ENCODE measurements at regions not wholly inside any gene's neighbourhood (a gene's known extent, or its start where the extent isn't known, plus 50 kb on each side); places are given as distances from the start of the nearest gene placed in this dataset.

DNA sequence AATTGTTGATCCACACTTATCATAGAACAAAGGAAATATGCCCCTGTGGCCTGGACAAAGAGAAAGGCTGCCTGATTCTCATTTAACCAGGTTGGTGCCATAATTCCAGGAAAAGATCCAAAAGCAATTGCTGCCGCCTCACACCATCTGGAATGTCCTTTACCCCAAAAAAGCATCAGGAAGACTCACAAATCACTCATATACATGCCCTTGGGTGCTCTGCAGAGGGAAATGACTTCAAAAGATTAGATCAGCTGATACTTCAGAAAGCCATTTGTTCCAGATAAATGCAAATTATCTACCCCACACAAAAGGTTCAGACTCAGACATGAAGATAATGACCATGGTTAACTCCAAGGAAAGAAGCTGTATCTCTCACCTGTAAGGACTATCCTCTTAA, 285.8 kb downstream of the C1D start:
- TF ChIP-seq, protein P1, sequence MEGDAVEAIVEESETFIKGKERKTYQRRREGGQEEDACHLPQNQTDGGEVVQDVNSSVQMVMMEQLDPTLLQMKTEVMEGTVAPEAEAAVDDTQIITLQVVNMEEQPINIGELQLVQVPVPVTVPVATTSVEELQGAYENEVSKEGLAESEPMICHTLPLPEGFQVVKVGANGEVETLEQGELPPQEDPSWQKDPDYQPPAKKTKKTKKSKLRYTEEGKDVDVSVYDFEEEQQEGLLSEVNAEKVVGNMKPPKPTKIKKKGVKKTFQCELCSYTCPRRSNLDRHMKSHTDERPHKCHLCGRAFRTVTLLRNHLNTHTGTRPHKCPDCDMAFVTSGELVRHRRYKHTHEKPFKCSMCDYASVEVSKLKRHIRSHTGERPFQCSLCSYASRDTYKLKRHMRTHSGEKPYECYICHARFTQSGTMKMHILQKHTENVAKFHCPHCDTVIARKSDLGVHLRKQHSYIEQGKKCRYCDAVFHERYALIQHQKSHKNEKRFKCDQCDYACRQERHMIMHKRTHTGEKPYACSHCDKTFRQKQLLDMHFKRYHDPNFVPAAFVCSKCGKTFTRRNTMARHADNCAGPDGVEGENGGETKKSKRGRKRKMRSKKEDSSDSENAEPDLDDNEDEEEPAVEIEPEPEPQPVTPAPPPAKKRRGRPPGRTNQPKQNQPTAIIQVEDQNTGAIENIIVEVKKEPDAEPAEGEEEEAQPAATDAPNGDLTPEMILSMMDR (IDR thresholded peaks at IDR 0.05) = no peak
- TF ChIP-seq, protein P2, sequence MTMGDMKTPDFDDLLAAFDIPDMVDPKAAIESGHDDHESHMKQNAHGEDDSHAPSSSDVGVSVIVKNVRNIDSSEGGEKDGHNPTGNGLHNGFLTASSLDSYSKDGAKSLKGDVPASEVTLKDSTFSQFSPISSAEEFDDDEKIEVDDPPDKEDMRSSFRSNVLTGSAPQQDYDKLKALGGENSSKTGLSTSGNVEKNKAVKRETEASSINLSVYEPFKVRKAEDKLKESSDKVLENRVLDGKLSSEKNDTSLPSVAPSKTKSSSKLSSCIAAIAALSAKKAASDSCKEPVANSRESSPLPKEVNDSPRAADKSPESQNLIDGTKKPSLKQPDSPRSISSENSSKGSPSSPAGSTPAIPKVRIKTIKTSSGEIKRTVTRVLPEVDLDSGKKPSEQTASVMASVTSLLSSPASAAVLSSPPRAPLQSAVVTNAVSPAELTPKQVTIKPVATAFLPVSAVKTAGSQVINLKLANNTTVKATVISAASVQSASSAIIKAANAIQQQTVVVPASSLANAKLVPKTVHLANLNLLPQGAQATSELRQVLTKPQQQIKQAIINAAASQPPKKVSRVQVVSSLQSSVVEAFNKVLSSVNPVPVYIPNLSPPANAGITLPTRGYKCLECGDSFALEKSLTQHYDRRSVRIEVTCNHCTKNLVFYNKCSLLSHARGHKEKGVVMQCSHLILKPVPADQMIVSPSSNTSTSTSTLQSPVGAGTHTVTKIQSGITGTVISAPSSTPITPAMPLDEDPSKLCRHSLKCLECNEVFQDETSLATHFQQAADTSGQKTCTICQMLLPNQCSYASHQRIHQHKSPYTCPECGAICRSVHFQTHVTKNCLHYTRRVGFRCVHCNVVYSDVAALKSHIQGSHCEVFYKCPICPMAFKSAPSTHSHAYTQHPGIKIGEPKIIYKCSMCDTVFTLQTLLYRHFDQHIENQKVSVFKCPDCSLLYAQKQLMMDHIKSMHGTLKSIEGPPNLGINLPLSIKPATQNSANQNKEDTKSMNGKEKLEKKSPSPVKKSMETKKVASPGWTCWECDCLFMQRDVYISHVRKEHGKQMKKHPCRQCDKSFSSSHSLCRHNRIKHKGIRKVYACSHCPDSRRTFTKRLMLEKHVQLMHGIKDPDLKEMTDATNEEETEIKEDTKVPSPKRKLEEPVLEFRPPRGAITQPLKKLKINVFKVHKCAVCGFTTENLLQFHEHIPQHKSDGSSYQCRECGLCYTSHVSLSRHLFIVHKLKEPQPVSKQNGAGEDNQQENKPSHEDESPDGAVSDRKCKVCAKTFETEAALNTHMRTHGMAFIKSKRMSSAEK (CRISPR knock-in tag; IDR thresholded peaks at IDR 0.05; ENCODE audit: borderline replicate concordance) = no peak
- TF ChIP-seq GABPB1 (CRISPR knock-in tag; IDR thresholded peaks at IDR 0.05) (no peak), CREB1 (CRISPR knock-in tag; IDR thresholded peaks at IDR 0.05) (no peak), CREM (CRISPR knock-in tag; IDR thresholded peaks at IDR 0.05) (no peak), NFYB (CRISPR knock-in tag; conservative IDR thresholded peaks at IDR 0.05; ENCODE audit: low read depth) (no peak), GTF2I (CRISPR knock-in tag; conservative IDR thresholded peaks at IDR 0.05) (no peak), FOXK1 (CRISPR knock-in tag; IDR thresholded peaks at IDR 0.05) (no peak), IRF2 (CRISPR knock-in tag; IDR thresholded peaks at IDR 0.05; ENCODE audit: borderline replicate concordance, low read depth) (no peak), FOXJ3 (CRISPR knock-in tag; IDR thresholded peaks at IDR 0.05; ENCODE audit: borderline replicate concordance) (no peak), ZNF232 (CRISPR knock-in tag; IDR thresholded peaks at IDR 0.05) (no peak), ZBTB21 (CRISPR knock-in tag; IDR thresholded peaks at IDR 0.05; ENCODE audit: borderline replicate concordance) (no peak), ESRRA (CRISPR knock-in tag; IDR thresholded peaks at IDR 0.05; ENCODE audit: borderline replicate concordance) (no peak), ZNF138 (CRISPR knock-in tag; conservative IDR thresholded peaks at IDR 0.05) (no peak), TCF7 (CRISPR knock-in tag; IDR thresholded peaks at IDR 0.05; ENCODE audit: low read depth) (no peak), ZNF423 (CRISPR knock-in tag; IDR thresholded peaks at IDR 0.05) (no peak), TP53 (CRISPR knock-in tag; IDR thresholded peaks at IDR 0.05) (no peak)
- TF ChIP-seq, protein P3, sequence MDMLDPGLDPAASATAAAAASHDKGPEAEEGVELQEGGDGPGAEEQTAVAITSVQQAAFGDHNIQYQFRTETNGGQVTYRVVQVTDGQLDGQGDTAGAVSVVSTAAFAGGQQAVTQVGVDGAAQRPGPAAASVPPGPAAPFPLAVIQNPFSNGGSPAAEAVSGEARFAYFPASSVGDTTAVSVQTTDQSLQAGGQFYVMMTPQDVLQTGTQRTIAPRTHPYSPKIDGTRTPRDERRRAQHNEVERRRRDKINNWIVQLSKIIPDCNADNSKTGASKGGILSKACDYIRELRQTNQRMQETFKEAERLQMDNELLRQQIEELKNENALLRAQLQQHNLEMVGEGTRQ (CRISPR knock-in tag; IDR thresholded peaks at IDR 0.05) = no peak
- TF ChIP-seq, protein P4, sequence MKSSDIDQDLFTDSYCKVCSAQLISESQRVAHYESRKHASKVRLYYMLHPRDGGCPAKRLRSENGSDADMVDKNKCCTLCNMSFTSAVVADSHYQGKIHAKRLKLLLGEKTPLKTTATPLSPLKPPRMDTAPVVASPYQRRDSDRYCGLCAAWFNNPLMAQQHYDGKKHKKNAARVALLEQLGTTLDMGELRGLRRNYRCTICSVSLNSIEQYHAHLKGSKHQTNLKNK (CRISPR knock-in tag; IDR thresholded peaks at IDR 0.05) = no peak
- Mint-ChIP-seq H3K9me3 (no peaks in the 10 kb centered on the region), H3K4me1 (0 out of 2 replicates have a peak, but pooled peaks cover 2% of the 10 kb centered on the region), H3K36me3 (no peaks in the 10 kb centered on the region), H3K4me3 (no peak overlapping the region), H3K27me3 (ENCODE audit: low read depth) (no peaks in the 10 kb centered on the region), H3K27ac (no peak overlapping the region)
- ChIA-PET CTCF (interaction anchor here (1.2 kb wide), 1 partner anchor 44 kb away, joined by 3 read pairs; no protein-coding TSS in a partner anchor), POLR2A (no interaction called here)
- DNase-seq (ENCODE audit: low spot score) (no peak), ATAC-seq (no peak)

DNA sequence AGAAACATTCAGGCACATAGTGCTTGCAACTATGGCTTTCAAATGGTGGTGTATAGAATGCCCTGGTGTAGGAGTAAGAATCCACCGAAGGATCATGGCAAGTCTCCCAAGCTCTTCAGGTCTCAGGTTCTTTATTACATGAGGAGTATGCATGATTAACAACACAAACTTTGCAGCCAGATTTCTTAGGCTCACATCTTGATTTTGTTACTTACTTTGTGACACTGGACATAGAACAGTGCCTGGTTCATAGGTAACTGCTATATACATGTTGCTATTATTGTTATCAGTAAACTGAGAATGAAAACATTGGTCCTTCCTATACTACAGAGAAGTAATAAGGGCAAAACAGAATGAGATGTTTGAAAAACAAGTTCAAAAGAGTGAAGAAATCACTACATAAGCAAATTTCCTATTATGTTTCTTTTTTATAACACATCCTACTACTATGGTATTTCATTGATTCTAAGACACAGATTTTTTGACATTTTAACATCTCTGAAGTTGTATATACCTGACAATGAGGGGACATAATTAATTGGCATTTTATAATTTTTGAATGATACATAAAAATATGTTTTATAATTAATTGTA, 284.9 kb downstream of the C1D start:
- ChIA-PET POLR2A (no interaction called here), CTCF (no interaction called here)
- DNase-seq (ENCODE audit: low spot score) = no peak
- H3K27me3 Mint-ChIP-seq (ENCODE audit: low read depth) = no peaks in the 10 kb centered on the region
- H3K4me1 Mint-ChIP-seq = 0 out of 2 replicates have a peak, but pooled peaks cover 2% of the 10 kb centered on the region
- H3K27ac Mint-ChIP-seq = no peak overlapping the region
- no peaks in the 10 kb centered on the region for H3K9me3 Mint-ChIP-seq
- no peak for ATAC-seq
- no peak overlapping the region for H3K4me3 Mint-ChIP-seq
- no peaks in the 10 kb centered on the region for H3K36me3 Mint-ChIP-seq
- TF ChIP-seq, protein P5, sequence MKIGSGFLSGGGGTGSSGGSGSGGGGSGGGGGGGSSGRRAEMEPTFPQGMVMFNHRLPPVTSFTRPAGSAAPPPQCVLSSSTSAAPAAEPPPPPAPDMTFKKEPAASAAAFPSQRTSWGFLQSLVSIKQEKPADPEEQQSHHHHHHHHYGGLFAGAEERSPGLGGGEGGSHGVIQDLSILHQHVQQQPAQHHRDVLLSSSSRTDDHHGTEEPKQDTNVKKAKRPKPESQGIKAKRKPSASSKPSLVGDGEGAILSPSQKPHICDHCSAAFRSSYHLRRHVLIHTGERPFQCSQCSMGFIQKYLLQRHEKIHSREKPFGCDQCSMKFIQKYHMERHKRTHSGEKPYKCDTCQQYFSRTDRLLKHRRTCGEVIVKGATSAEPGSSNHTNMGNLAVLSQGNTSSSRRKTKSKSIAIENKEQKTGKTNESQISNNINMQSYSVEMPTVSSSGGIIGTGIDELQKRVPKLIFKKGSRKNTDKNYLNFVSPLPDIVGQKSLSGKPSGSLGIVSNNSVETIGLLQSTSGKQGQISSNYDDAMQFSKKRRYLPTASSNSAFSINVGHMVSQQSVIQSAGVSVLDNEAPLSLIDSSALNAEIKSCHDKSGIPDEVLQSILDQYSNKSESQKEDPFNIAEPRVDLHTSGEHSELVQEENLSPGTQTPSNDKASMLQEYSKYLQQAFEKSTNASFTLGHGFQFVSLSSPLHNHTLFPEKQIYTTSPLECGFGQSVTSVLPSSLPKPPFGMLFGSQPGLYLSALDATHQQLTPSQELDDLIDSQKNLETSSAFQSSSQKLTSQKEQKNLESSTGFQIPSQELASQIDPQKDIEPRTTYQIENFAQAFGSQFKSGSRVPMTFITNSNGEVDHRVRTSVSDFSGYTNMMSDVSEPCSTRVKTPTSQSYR (CRISPR knock-in tag; IDR thresholded peaks at IDR 0.05) = no peak
- TF ChIP-seq, protein P4 (CRISPR knock-in tag; IDR thresholded peaks at IDR 0.05) = no peak
- TF ChIP-seq, protein P6, sequence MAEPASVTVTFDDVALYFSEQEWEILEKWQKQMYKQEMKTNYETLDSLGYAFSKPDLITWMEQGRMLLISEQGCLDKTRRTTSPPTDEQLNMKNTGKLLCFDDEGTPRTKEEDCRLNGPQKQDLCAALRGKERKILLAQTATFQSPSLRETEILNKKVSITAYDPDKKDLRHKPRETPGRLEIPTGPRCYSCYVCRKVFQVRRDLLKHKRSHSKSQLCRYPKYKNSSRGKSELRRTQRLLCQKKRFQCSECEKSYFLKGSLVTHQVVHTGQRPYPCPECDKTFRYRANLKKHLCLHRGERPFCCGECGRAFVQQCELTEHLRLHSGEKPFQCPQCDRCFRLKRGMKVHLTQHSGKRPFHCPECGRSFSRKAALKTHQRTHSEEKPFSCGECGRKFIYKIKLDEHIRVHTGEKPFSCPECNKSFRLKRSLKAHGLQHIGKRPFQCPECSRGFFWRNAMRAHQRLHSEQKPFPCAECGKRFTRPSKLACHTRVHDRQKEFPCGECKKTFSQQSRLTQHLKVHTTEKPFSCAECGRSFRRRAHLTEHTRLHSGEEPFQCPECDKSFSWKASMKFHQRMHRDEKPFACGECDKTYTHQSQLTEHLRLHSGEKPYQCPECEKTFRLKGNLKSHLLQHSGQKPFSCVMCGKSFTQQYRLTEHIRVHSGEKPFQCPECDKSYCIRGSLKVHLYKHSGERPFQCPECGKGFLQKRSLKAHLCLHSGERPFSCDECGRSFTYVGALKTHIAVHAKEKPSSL (CRISPR knock-in tag; conservative IDR thresholded peaks at IDR 0.05) = no peak
- TF ChIP-seq ZNF423 (CRISPR knock-in tag; IDR thresholded peaks at IDR 0.05) = no peak
- no peak for TF ChIP-seq GABPB1 (CRISPR knock-in tag; IDR thresholded peaks at IDR 0.05)
- TF ChIP-seq SOX15 (CRISPR knock-in tag; IDR thresholded peaks at IDR 0.05) = no peak
